Transverse colon (tissue), 3 donors: ENCODE measurements at regions not wholly inside any gene's neighbourhood (a gene's known extent, or its start where the extent isn't known, plus 50 kb on each side); places are given as distances from the start of the nearest gene placed in this dataset.

Experiments used
- CTCF ChIP-seq, 5 experiments: fragments of 200-600 bp in 3 of 5; fragments of 450-650 bp in 2 of 5; sonication (generic) in 3 of 5; IDR thresholded peaks; 1 replicate in 2 of 5; 2 replicates in 3 of 5; pipeline ENCODE4 v1.5.1; 2016 to 2017; ENCODE audit warnings: antibody characterized with exemption in 5 of 5, inconsistent platforms in 3 of 5, mild to moderate bottlenecking in 2 of 5, moderate library complexity in 1 of 5
- POLR2A ChIP-seq: fragments of 450-650 bp; IDR thresholded peaks from one replicate; pipeline ENCODE4 v1.6.1; 2016; ENCODE audit warnings: antibody characterized with exemption, mild to moderate bottlenecking, moderate library complexity

- TF ChIP-seq CTCF (IDR thresholded peaks at IDR 0.05) (no peak), POLR2A (no peak)
Measured at GRCh38 chr5:155489949-155490348, 476.4 kb downstream of the KIF4B start.
